HL-60 (cell line): ENCODE measurements at regions not wholly inside any gene's neighbourhood (a gene's known extent, or its start where the extent isn't known, plus 50 kb on each side); places are given as distances from the start of the nearest gene placed in this dataset.

Experiments used
- DNase-seq, 2 experiments: peaks; one replicate each; pipeline ENCODE4 v3.0.0-alpha.2; 2010 to 2020; ENCODE audit warnings: low read depth in 1 of 2, low spot score in 1 of 2
- H3K27ac ChIP-seq: fragments of 250-450 bp; sonication (Bioruptor Pico); replicated peaks from 2 replicates; pipeline ENCODE4 v1.5.1; 2020; ENCODE audit warnings: mild to moderate bottlenecking, moderate library complexity
- H3K27me3 ChIP-seq: fragments of 250-450 bp; sonication (Bioruptor Pico); 2 replicates; pipeline ENCODE4 v1.5.1; 2021; ENCODE audit warnings: mild to moderate bottlenecking, moderate library complexity; ENCODE audit not compliant: insufficient read depth, poor library complexity, severe bottlenecking
- H3K4me3 ChIP-seq: replicated peaks from 2 replicates; pipeline ENCODE4 v1.5.1; 2011; ENCODE audit warnings: mild to moderate bottlenecking, control low read depth, low read length; ENCODE audit not compliant: insufficient read depth
- GABPA ChIP-seq: IDR thresholded peaks from 2 replicates; pipeline ENCODE4 v1.6.1; 2012; ENCODE audit warnings: low read depth
- POLR2AphosphoS5 ChIP-seq: IDR thresholded peaks from 2 replicates; pipeline ENCODE4 v1.6.1; 2012; ENCODE audit warnings: low read depth
- SPI1 ChIP-seq: IDR thresholded peaks from 2 replicates; pipeline ENCODE4 v1.6.1; 2012; ENCODE audit warnings: low read depth, mild to moderate bottlenecking, borderline replicate concordance
- TF ChIP-seq, protein P1 (sequence below): IDR thresholded peaks from one replicate; pipeline ENCODE4 v1.5.1; 2011; ENCODE audit warnings: low read length, control low read depth, inconsistent platforms; ENCODE audit not compliant: insufficient read depth
- TF ChIP-seq, protein P2 (sequence below): IDR thresholded peaks from 2 replicates; pipeline ENCODE4 v1.6.1; 2012; ENCODE audit warnings: low read depth; ENCODE audit not compliant: insufficient replicate concordance

DNA sequence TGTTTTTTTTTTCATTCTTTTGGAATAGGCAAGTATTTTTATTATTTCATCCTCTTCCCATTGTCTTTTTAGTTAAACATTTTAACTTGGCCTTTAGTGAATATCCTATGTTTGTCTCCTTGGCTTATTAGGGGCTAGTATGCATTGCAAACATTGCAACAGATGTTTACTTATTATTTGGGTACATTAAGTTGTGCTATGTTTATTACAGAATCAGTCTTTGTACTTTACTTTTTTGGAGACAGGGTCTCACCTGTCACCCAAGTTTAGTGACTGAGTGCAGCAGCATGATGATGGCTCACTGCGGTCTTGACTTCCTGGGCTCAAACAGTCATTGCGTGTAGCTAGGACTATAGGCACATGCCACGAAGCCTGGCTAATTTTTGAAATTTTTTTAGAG, 51.1 kb upstream of the NUDT6 start:
- H3K27ac ChIP-seq: no peak overlapping the region
- H3K27me3 ChIP-seq: no peaks in the 10 kb centered on the region
- no peak for DNase-seq
- TF ChIP-seq SPI1: no peak
- TF ChIP-seq, protein P1, sequence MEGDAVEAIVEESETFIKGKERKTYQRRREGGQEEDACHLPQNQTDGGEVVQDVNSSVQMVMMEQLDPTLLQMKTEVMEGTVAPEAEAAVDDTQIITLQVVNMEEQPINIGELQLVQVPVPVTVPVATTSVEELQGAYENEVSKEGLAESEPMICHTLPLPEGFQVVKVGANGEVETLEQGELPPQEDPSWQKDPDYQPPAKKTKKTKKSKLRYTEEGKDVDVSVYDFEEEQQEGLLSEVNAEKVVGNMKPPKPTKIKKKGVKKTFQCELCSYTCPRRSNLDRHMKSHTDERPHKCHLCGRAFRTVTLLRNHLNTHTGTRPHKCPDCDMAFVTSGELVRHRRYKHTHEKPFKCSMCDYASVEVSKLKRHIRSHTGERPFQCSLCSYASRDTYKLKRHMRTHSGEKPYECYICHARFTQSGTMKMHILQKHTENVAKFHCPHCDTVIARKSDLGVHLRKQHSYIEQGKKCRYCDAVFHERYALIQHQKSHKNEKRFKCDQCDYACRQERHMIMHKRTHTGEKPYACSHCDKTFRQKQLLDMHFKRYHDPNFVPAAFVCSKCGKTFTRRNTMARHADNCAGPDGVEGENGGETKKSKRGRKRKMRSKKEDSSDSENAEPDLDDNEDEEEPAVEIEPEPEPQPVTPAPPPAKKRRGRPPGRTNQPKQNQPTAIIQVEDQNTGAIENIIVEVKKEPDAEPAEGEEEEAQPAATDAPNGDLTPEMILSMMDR: no peak
- no peak for TF ChIP-seq POLR2AphosphoS5
- TF ChIP-seq GABPA: no peak
- TF ChIP-seq, protein P2, sequence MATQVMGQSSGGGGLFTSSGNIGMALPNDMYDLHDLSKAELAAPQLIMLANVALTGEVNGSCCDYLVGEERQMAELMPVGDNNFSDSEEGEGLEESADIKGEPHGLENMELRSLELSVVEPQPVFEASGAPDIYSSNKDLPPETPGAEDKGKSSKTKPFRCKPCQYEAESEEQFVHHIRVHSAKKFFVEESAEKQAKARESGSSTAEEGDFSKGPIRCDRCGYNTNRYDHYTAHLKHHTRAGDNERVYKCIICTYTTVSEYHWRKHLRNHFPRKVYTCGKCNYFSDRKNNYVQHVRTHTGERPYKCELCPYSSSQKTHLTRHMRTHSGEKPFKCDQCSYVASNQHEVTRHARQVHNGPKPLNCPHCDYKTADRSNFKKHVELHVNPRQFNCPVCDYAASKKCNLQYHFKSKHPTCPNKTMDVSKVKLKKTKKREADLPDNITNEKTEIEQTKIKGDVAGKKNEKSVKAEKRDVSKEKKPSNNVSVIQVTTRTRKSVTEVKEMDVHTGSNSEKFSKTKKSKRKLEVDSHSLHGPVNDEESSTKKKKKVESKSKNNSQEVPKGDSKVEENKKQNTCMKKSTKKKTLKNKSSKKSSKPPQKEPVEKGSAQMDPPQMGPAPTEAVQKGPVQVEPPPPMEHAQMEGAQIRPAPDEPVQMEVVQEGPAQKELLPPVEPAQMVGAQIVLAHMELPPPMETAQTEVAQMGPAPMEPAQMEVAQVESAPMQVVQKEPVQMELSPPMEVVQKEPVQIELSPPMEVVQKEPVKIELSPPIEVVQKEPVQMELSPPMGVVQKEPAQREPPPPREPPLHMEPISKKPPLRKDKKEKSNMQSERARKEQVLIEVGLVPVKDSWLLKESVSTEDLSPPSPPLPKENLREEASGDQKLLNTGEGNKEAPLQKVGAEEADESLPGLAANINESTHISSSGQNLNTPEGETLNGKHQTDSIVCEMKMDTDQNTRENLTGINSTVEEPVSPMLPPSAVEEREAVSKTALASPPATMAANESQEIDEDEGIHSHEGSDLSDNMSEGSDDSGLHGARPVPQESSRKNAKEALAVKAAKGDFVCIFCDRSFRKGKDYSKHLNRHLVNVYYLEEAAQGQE: no peak
- no peak overlapping the region for H3K4me3 ChIP-seq

DNA sequence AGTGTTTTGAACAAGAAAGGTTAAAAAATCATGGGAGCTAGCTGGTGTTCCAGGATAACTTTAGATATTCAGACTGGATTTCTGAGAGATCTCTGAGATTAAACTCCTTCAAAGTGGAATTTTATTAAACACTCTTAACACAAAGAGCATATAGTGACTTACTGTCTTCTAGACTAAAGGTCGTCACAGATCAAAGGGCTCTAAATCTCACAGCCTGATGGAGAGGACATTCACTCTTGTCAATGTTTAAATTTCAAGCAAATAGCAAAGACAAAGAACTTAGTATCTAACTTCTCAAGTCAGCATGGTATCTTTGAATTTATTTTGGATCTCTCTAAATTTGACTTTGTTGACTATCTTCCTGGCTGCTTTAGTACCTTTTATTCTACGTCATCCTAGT, 53.7 kb upstream of the NUDT6 start:
- no peak for DNase-seq
- Histone ChIP-seq H3K4me3 (no peak overlapping the region), H3K27me3 (no peaks in the 10 kb centered on the region), H3K27ac (no peak overlapping the region)
- TF ChIP-seq, protein P1: no peak
- TF ChIP-seq, protein P2: no peak
- TF ChIP-seq SPI1: no peak

DNA sequence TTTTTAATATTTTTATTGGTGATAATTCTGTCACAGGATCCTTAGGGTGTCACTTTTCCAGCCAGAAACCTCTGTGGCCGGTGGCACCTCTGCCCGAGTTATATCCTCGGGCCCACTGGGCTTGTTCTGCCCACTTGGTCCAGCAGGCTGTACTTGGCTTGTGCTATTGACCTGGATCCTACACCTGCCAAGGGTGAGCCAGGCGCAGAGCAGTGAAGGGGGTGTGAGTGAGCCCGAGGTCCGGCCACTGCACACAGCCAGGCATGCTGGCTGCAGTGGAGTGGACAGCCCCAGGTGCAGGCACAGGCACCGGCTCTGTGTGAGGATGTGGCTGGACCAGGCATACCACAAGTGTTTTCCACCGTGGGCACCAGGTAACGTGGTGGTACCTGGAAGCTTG, 54.7 kb upstream of the NUDT6 start:
- Histone ChIP-seq H3K27ac (no peak overlapping the region), H3K4me3 (no peak overlapping the region), H3K27me3 (no peaks in the 10 kb centered on the region)
- no peak for TF ChIP-seq POLR2AphosphoS5
- TF ChIP-seq, protein P1: no peak
- TF ChIP-seq, protein P2: no peak
- no peak for TF ChIP-seq GABPA
- no peak for TF ChIP-seq SPI1
- no peak for DNase-seq
